DOHH2 (cell line): ENCODE measurements at regions not wholly inside any gene's neighbourhood (a gene's known extent, or its start where the extent isn't known, plus 50 kb on each side); places are given as distances from the start of the nearest gene placed in this dataset.

Experiments
- H3F3A ChIP-seq: fragments of 200-600 bp; sonication (generic), shearing (Covaris generic); 2 replicates; pipeline ENCODE4 v1.6.0; 2016; ENCODE audit warnings: antibody characterized with exemption, mild to moderate bottlenecking; ENCODE audit not compliant: control insufficient read depth, insufficient read depth
- H3K27ac ChIP-seq: fragments of 200-600 bp; sonication (generic); 2 replicates; pipeline ENCODE4 v1.5.1; 2014; ENCODE audit warnings: low read depth, mild to moderate bottlenecking, low read length, moderate library complexity
- H3K27me3 ChIP-seq: fragments of 200-600 bp; sonication (generic); 2 replicates; pipeline ENCODE4 v1.6.1; 2014; ENCODE audit warnings: mild to moderate bottlenecking, low read length, mixed read lengths; ENCODE audit not compliant: control insufficient read depth
- H3K36me3 ChIP-seq: fragments of 200-600 bp; sonication (generic); 2 replicates; pipeline ENCODE4 v1.6.1; 2014; ENCODE audit warnings: mild to moderate bottlenecking, low read length, moderate library complexity, mixed read lengths; ENCODE audit not compliant: control insufficient read depth
- H3K4me1 ChIP-seq: fragments of 200-600 bp; sonication (generic); 2 replicates; pipeline ENCODE4 v1.6.1; 2014; ENCODE audit warnings: mild to moderate bottlenecking, low read length, mixed read lengths; ENCODE audit not compliant: control insufficient read depth
- H3K4me2 ChIP-seq: fragments of 200-600 bp; sonication (generic); 2 replicates; pipeline ENCODE4 v1.6.0; 2014; ENCODE audit warnings: mild to moderate bottlenecking, low read length, moderate library complexity
- H3K4me3 ChIP-seq: fragments of 200-600 bp; sonication (generic); 2 replicates; pipeline ENCODE4 v1.5.1; 2014; ENCODE audit warnings: mild to moderate bottlenecking, low read length, mixed read lengths
- H3K79me2 ChIP-seq: fragments of 200-600 bp; sonication (generic); 2 replicates; pipeline ENCODE4 v1.6.1; 2014; ENCODE audit warnings: mild to moderate bottlenecking, low read length, mixed read lengths; ENCODE audit not compliant: control insufficient read depth
- H3K9me2 ChIP-seq: fragments of 200-600 bp; sonication (generic); replicated peaks from 2 replicates; pipeline ENCODE4 v1.6.1; 2014; ENCODE audit warnings: mild to moderate bottlenecking, low read length, mixed read lengths; ENCODE audit not compliant: control insufficient read depth
- H3K9me3 ChIP-seq: fragments of 200-600 bp; sonication (generic); 2 replicates; pipeline ENCODE4 v1.6.1; 2014; ENCODE audit warnings: antibody characterized with exemption, low read length, mixed read lengths; ENCODE audit not compliant: control insufficient read depth, insufficient read depth
- H4K20me1 ChIP-seq: fragments of 200-600 bp; sonication (generic); 2 replicates; pipeline ENCODE4 v1.6.0; 2014; ENCODE audit warnings: low read depth, mild to moderate bottlenecking, antibody characterized with exemption, low read length, moderate library complexity; ENCODE audit not compliant: control insufficient read depth, insufficient read depth
- CTCF ChIP-seq: fragments of 200-600 bp; sonication (generic); IDR thresholded peaks from one replicate; pipeline ENCODE4 v1.5.1; 2014; ENCODE audit warnings: antibody characterized with exemption, mild to moderate bottlenecking, low read depth, low read length; ENCODE audit not compliant: poor library complexity, severe bottlenecking
- EZH2phosphoT487 ChIP-seq: fragments of 200-600 bp; sonication (generic); IDR thresholded peaks from 2 replicates; pipeline ENCODE4 v1.6.1; 2017; ENCODE audit warnings: borderline replicate concordance, mild to moderate bottlenecking, antibody characterized with exemption, low read length, moderate library complexity, mixed read lengths

- no peak overlapping the region for H3K27ac ChIP-seq
- no peaks in the 10 kb centered on the region for H3K9me2 ChIP-seq
- H4K20me1 ChIP-seq = no peaks in the 10 kb centered on the region
- no peaks in the 10 kb centered on the region for H3K27me3 ChIP-seq
- H3K79me2 ChIP-seq = no peaks in the 10 kb centered on the region
- no peak overlapping the region for H3K4me2 ChIP-seq
- TF ChIP-seq CTCF = no peak
- TF ChIP-seq EZH2phosphoT487 = no peak
- H3K36me3 ChIP-seq = no peaks in the 10 kb centered on the region
- no peaks in the 10 kb centered on the region for H3K4me1 ChIP-seq
- no peaks in the 10 kb centered on the region for H3K9me3 ChIP-seq
- H3K4me3 ChIP-seq = no peak overlapping the region
- no peaks in the 10 kb centered on the region for H3F3A ChIP-seq
Observed at GRCh38 chr9:24351973-24352372, 193.7 kb downstream of the IZUMO3 start.

GRCh38 chr9:24351258-24351657, 194.4 kb downstream of the IZUMO3 start:
- no peak overlapping the region for H3K27ac ChIP-seq
- no peaks in the 10 kb centered on the region for H3F3A ChIP-seq
- H3K4me1 ChIP-seq = no peaks in the 10 kb centered on the region
- no peaks in the 10 kb centered on the region for H3K27me3 ChIP-seq
- no peaks in the 10 kb centered on the region for H3K9me2 ChIP-seq
- no peaks in the 10 kb centered on the region for H4K20me1 ChIP-seq
- TF ChIP-seq CTCF (no peak), EZH2phosphoT487 (no peak)
- no peak overlapping the region for H3K4me2 ChIP-seq
- no peaks in the 10 kb centered on the region for H3K9me3 ChIP-seq
- H3K36me3 ChIP-seq = no peaks in the 10 kb centered on the region
- no peaks in the 10 kb centered on the region for H3K79me2 ChIP-seq
- no peak overlapping the region for H3K4me3 ChIP-seq

GRCh38 chr9:24342457-24342856, 203.2 kb downstream of the IZUMO3 start:
- TF ChIP-seq CTCF (no peak), EZH2phosphoT487 (no peak)
- H3K27ac ChIP-seq = no peak overlapping the region
- H3K4me2 ChIP-seq = no peak overlapping the region
- H3K4me1 ChIP-seq = no peaks in the 10 kb centered on the region
- H4K20me1 ChIP-seq = no peaks in the 10 kb centered on the region
- no peak overlapping the region for H3K4me3 ChIP-seq
- H3K9me3 ChIP-seq = no peaks in the 10 kb centered on the region
- H3K9me2 ChIP-seq = no peaks in the 10 kb centered on the region
- no peaks in the 10 kb centered on the region for H3K27me3 ChIP-seq
- H3F3A ChIP-seq = no peaks in the 10 kb centered on the region
- no peaks in the 10 kb centered on the region for H3K36me3 ChIP-seq
- no peaks in the 10 kb centered on the region for H3K79me2 ChIP-seq

GRCh38 chr9:24333629-24334028, 212.1 kb downstream of the IZUMO3 start:
- H3K27ac ChIP-seq = no peak overlapping the region
- no peaks in the 10 kb centered on the region for H3K36me3 ChIP-seq
- H3F3A ChIP-seq = no peaks in the 10 kb centered on the region
- H4K20me1 ChIP-seq = no peaks in the 10 kb centered on the region
- TF ChIP-seq EZH2phosphoT487 (no peak), CTCF (no peak)
- H3K9me2 ChIP-seq = no peaks in the 10 kb centered on the region
- H3K4me1 ChIP-seq = no peaks in the 10 kb centered on the region
- no peak overlapping the region for H3K4me2 ChIP-seq
- no peaks in the 10 kb centered on the region for H3K79me2 ChIP-seq
- H3K27me3 ChIP-seq = no peaks in the 10 kb centered on the region
- no peaks in the 10 kb centered on the region for H3K9me3 ChIP-seq
- H3K4me3 ChIP-seq = no peak overlapping the region
